SK-N-SH (cell line): ENCODE measurements at regions not wholly inside any gene's neighbourhood (a gene's known extent, or its start where the extent isn't known, plus 50 kb on each side); places are given as distances from the start of the nearest gene placed in this dataset.

Experiments used
- CHD2 ChIP-seq: fragments of 150-350 bp; IDR thresholded peaks from 2 replicates; pipeline ENCODE4 v1.6.1; 2018; ENCODE audit warnings: low read length; ENCODE audit not compliant: partially characterized antibody
- EP300 ChIP-seq, 2 experiments: IDR thresholded peaks; 2 replicates each; pipeline versions ENCODE4 v1.4.0 to v1.6.1; 2012; ENCODE audit warnings: borderline replicate concordance in 1 of 2, low read depth in 1 of 2, low read length in 1 of 2
- SMC3 ChIP-seq: IDR thresholded peaks from 2 replicates; pipeline ENCODE4 v1.6.1; 2012; ENCODE audit warnings: low read depth, low read length, improper control_type of control experiment
- YY1 ChIP-seq: IDR thresholded peaks from 2 replicates; pipeline ENCODE4 v1.4.0; 2012; ENCODE audit warnings: low read depth, mild to moderate bottlenecking
- TF ChIP-seq, protein P1 (sequence below): fragments of 200-600 bp; sonication (generic); IDR thresholded peaks from 2 replicates; pipeline ENCODE4 v1.6.1; 2017; ENCODE audit warnings: antibody characterized with exemption, mild to moderate bottlenecking, moderate library complexity
- TF ChIP-seq, protein P2 (sequence below): IDR thresholded peaks from 2 replicates; pipeline ENCODE4 v1.6.1; 2012; ENCODE audit warnings: mild to moderate bottlenecking, low read depth, low read length, moderate library complexity
- TF ChIP-seq, protein P3 (sequence below): IDR thresholded peaks from 2 replicates; pipeline ENCODE4; 2012
- TF ChIP-seq, protein P4 (sequence below): IDR thresholded peaks from 2 replicates; pipeline ENCODE4 v1.4.0; 2012; ENCODE audit warnings: low read depth, borderline replicate concordance
- TF ChIP-seq, protein P5 (sequence below): fragments of 150-350 bp; IDR thresholded peaks from 2 replicates; pipeline ENCODE4 v1.6.1; 2017; ENCODE audit warnings: antibody characterized with exemption, low read length, low read depth, borderline replicate concordance

DNA sequence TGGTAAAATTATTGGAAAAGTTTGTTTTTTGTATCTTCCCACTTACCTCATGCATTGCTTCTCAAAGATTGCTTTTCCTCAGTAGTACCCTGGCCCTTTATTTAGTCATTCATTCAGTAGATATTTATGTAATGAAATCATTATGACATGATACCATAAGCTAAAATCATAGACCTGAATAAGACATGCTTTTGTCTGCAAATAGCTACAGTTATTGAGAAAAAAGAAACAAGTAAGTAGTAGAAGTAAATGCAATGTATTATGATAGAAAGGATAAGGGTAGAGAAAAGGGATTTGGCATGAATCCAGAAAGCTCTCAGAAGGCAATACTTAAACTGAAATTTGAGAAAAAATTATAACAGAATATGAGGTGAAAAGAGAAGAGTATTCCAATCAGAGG, 352.5 kb downstream of the GPM6A start:
- TF ChIP-seq, protein P1, sequence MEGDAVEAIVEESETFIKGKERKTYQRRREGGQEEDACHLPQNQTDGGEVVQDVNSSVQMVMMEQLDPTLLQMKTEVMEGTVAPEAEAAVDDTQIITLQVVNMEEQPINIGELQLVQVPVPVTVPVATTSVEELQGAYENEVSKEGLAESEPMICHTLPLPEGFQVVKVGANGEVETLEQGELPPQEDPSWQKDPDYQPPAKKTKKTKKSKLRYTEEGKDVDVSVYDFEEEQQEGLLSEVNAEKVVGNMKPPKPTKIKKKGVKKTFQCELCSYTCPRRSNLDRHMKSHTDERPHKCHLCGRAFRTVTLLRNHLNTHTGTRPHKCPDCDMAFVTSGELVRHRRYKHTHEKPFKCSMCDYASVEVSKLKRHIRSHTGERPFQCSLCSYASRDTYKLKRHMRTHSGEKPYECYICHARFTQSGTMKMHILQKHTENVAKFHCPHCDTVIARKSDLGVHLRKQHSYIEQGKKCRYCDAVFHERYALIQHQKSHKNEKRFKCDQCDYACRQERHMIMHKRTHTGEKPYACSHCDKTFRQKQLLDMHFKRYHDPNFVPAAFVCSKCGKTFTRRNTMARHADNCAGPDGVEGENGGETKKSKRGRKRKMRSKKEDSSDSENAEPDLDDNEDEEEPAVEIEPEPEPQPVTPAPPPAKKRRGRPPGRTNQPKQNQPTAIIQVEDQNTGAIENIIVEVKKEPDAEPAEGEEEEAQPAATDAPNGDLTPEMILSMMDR, result no peak
- no peak for TF ChIP-seq SMC3
- TF ChIP-seq CHD2, result no peak
- TF ChIP-seq, protein P2, sequence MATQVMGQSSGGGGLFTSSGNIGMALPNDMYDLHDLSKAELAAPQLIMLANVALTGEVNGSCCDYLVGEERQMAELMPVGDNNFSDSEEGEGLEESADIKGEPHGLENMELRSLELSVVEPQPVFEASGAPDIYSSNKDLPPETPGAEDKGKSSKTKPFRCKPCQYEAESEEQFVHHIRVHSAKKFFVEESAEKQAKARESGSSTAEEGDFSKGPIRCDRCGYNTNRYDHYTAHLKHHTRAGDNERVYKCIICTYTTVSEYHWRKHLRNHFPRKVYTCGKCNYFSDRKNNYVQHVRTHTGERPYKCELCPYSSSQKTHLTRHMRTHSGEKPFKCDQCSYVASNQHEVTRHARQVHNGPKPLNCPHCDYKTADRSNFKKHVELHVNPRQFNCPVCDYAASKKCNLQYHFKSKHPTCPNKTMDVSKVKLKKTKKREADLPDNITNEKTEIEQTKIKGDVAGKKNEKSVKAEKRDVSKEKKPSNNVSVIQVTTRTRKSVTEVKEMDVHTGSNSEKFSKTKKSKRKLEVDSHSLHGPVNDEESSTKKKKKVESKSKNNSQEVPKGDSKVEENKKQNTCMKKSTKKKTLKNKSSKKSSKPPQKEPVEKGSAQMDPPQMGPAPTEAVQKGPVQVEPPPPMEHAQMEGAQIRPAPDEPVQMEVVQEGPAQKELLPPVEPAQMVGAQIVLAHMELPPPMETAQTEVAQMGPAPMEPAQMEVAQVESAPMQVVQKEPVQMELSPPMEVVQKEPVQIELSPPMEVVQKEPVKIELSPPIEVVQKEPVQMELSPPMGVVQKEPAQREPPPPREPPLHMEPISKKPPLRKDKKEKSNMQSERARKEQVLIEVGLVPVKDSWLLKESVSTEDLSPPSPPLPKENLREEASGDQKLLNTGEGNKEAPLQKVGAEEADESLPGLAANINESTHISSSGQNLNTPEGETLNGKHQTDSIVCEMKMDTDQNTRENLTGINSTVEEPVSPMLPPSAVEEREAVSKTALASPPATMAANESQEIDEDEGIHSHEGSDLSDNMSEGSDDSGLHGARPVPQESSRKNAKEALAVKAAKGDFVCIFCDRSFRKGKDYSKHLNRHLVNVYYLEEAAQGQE, result no peak
- TF ChIP-seq, protein P3, sequence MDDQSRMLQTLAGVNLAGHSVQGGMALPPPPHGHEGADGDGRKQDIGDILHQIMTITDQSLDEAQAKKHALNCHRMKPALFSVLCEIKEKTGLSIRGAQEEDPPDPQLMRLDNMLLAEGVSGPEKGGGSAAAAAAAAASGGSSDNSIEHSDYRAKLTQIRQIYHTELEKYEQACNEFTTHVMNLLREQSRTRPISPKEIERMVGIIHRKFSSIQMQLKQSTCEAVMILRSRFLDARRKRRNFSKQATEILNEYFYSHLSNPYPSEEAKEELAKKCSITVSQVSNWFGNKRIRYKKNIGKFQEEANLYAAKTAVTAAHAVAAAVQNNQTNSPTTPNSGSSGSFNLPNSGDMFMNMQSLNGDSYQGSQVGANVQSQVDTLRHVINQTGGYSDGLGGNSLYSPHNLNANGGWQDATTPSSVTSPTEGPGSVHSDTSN, result no peak
- TF ChIP-seq YY1, result no peak
- TF ChIP-seq, protein P4, sequence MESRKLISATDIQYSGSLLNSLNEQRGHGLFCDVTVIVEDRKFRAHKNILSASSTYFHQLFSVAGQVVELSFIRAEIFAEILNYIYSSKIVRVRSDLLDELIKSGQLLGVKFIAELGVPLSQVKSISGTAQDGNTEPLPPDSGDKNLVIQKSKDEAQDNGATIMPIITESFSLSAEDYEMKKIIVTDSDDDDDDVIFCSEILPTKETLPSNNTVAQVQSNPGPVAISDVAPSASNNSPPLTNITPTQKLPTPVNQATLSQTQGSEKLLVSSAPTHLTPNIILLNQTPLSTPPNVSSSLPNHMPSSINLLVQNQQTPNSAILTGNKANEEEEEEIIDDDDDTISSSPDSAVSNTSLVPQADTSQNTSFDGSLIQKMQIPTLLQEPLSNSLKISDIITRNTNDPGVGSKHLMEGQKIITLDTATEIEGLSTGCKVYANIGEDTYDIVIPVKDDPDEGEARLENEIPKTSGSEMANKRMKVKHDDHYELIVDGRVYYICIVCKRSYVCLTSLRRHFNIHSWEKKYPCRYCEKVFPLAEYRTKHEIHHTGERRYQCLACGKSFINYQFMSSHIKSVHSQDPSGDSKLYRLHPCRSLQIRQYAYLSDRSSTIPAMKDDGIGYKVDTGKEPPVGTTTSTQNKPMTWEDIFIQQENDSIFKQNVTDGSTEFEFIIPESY, result no peak
- TF ChIP-seq, protein P5, sequence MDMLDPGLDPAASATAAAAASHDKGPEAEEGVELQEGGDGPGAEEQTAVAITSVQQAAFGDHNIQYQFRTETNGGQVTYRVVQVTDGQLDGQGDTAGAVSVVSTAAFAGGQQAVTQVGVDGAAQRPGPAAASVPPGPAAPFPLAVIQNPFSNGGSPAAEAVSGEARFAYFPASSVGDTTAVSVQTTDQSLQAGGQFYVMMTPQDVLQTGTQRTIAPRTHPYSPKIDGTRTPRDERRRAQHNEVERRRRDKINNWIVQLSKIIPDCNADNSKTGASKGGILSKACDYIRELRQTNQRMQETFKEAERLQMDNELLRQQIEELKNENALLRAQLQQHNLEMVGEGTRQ, result no peak
- no peak for TF ChIP-seq EP300 (IDR thresholded peaks at IDR 0.05; ENCODE audit: borderline replicate concordance in 1 of 2, low read depth in 1 of 2, low read length in 1 of 2)
